WERI-Rb-1 (cell line): ENCODE measurements at regions not wholly inside any gene's neighbourhood (a gene's known extent, or its start where the extent isn't known, plus 50 kb on each side); places are given as distances from the start of the nearest gene placed in this dataset.

Experiments used
- DNase-seq: peaks from one replicate; pipeline ENCODE4 v3.0.0-alpha.2; 2020
- H3K27ac ChIP-seq: fragments of 250-450 bp; sonication (Bioruptor Pico); 2 replicates; pipeline ENCODE4 v1.5.1; 2020; ENCODE audit warnings: mild to moderate bottlenecking, moderate library complexity
- H3K27me3 ChIP-seq: fragments of 250-450 bp; sonication (Bioruptor Pico); 2 replicates; pipeline ENCODE4 v1.5.1; 2021; ENCODE audit warnings: mild to moderate bottlenecking, low read depth, moderate library complexity; ENCODE audit not compliant: insufficient read depth, severe bottlenecking
- H3K36me3 ChIP-seq: fragments of 250-450 bp; sonication (Bioruptor Pico); 2 replicates; pipeline ENCODE4 v1.5.1; 2020; ENCODE audit warnings: mild to moderate bottlenecking, moderate library complexity
- H3K4me3 ChIP-seq: 2 replicates; pipeline ENCODE4 v1.5.1; 2011; ENCODE audit warnings: low read depth, mild to moderate bottlenecking, control low read depth, low read length
- H3K9me3 ChIP-seq: fragments of 250-450 bp; sonication (Bioruptor Pico); 2 replicates; pipeline ENCODE4 v1.5.1; 2021; ENCODE audit warnings: mild to moderate bottlenecking, moderate library complexity; ENCODE audit not compliant: severe bottlenecking
- CTCF ChIP-seq: IDR thresholded peaks from 2 replicates; pipeline ENCODE4 v1.5.1; 2011; ENCODE audit warnings: low read depth, mild to moderate bottlenecking, control low read depth, inconsistent platforms, low read length

GRCh38 chr16:5461574-5461973 lies 364.0 kb upstream of the EEF2KMT start:
- no peaks in the 10 kb centered on the region for H3K9me3 ChIP-seq
- no peaks in the 10 kb centered on the region for H3K36me3 ChIP-seq
- 0 out of 2 replicates have a peak overlapping the region, but pooled peaks have one; percentile 18 for H3K27ac ChIP-seq
- peak; percentile 49 for DNase-seq
- peak overlapping the region; percentile 4; the same call in 1 of the 2 replicates for H3K4me3 ChIP-seq
- no peaks in the 10 kb centered on the region for H3K27me3 ChIP-seq
- no peak for TF ChIP-seq CTCF

- no peaks in the 10 kb centered on the region for H3K36me3 ChIP-seq
- DNase-seq = no peak
- TF ChIP-seq CTCF = no peak
- H3K4me3 ChIP-seq = peak overlapping the region; percentile 4; the same call in 1 of the 2 replicates
- H3K27me3 ChIP-seq = no peaks in the 10 kb centered on the region
- no peaks in the 10 kb centered on the region for H3K9me3 ChIP-seq
- H3K27ac ChIP-seq = no peak overlapping the region
Measured at GRCh38 chr16:5461141-5461540, 363.5 kb upstream of the EEF2KMT start.

GRCh38 chr16:5460701-5461100 lies 363.1 kb upstream of the EEF2KMT start:
- no peak for TF ChIP-seq CTCF
- no peaks in the 10 kb centered on the region for H3K27me3 ChIP-seq
- no peaks in the 10 kb centered on the region for H3K36me3 ChIP-seq
- H3K4me3 ChIP-seq = no peak overlapping the region
- DNase-seq = no peak
- H3K9me3 ChIP-seq = no peaks in the 10 kb centered on the region
- H3K27ac ChIP-seq = no peak overlapping the region

- DNase-seq = no peak
- H3K27me3 ChIP-seq = no peaks in the 10 kb centered on the region
- no peak for TF ChIP-seq CTCF
- no peaks in the 10 kb centered on the region for H3K9me3 ChIP-seq
- no peak overlapping the region for H3K4me3 ChIP-seq
- H3K36me3 ChIP-seq = no peaks in the 10 kb centered on the region
- no peak overlapping the region for H3K27ac ChIP-seq
Measured at GRCh38 chr16:5459863-5460262, 362.3 kb upstream of the EEF2KMT start.

GRCh38 chr16:5455110-5455509 lies 357.5 kb upstream of the EEF2KMT start:
- DNase-seq = no peak
- H3K27ac ChIP-seq = no peak overlapping the region
- H3K4me3 ChIP-seq = no peak overlapping the region
- no peaks in the 10 kb centered on the region for H3K36me3 ChIP-seq
- no peak for TF ChIP-seq CTCF
- no peaks in the 10 kb centered on the region for H3K9me3 ChIP-seq
- no peaks in the 10 kb centered on the region for H3K27me3 ChIP-seq

GRCh38 chr16:5454349-5454748 lies 356.8 kb upstream of the EEF2KMT start:
- Histone ChIP-seq H3K27ac (no peak overlapping the region), H3K9me3 (no peaks in the 10 kb centered on the region), H3K36me3 (no peaks in the 10 kb centered on the region), H3K27me3 (no peaks in the 10 kb centered on the region), H3K4me3 (no peak overlapping the region)
- TF ChIP-seq CTCF = no peak
- DNase-seq = no peak
